ENCODE measurements at regions not wholly inside any gene's neighbourhood (a gene's known extent, or its start where the extent isn't known, plus 50 kb on each side); places are given as distances from the start of the nearest gene placed in this dataset.
"Not testable (repeated sequence)": the region's sequence is repeated elsewhere in the genome, so short reads cannot be mapped to it uniquely, and the experiment has no call there.

- not testable (repeated sequence) for TF ChIP-seq CTCF (IDR thresholded peaks at IDR 0.05); EZH2 (IDR thresholded peaks at IDR 0.05; ENCODE audit: borderline replicate concordance, insufficient read depth, low read depth, low read length, poor library complexity, severe bottlenecking)
Measured at GRCh38 chr1:146376309-146376707, 147.5 kb upstream of the NOTCH2NLA start.

All from B cell (primary cell).